Smooth muscle cell (in vitro differentiated cells): ENCODE measurements at regions not wholly inside any gene's neighbourhood (a gene's known extent, or its start where the extent isn't known, plus 50 kb on each side); places are given as distances from the start of the nearest gene placed in this dataset.

Experiments
- DNase-seq: peaks from one replicate; lab custom pipeline; 2025; ENCODE audit not compliant: unreplicated experiment; lab: John Stamatoyannopoulos, UW
- H2AFZ ChIP-seq: fragments of 200-600 bp; sonication (generic); 2 replicates; pipeline ENCODE4 v1.6.0; 2016; ENCODE audit warnings: antibody characterized with exemption, low read depth, mild to moderate bottlenecking
- H3F3A ChIP-seq: fragments of 200-600 bp; sonication (generic); 2 replicates; pipeline ENCODE4 v1.6.0; 2017; ENCODE audit warnings: antibody characterized with exemption, low read depth
- H3K27ac ChIP-seq: fragments of 200-600 bp; sonication (generic); 2 replicates; pipeline ENCODE4 v1.5.1; 2016; ENCODE audit warnings: low read depth, mild to moderate bottlenecking
- H3K27me3 ChIP-seq: fragments of 200-600 bp; sonication (generic); 2 replicates; pipeline ENCODE4 v1.6.1; 2016; ENCODE audit warnings: low read depth, mild to moderate bottlenecking
- H3K36me3 ChIP-seq: fragments of 200-600 bp; sonication (generic); 2 replicates; pipeline ENCODE4 v1.5.1; 2016; ENCODE audit warnings: low read depth
- H3K4me1 ChIP-seq: fragments of 200-600 bp; sonication (generic); 2 replicates; pipeline ENCODE4 v1.5.1; 2016; ENCODE audit warnings: low read depth
- H3K4me2 ChIP-seq: fragments of 200-600 bp; sonication (generic); 2 replicates; pipeline ENCODE4 v1.6.0; 2016; ENCODE audit warnings: mild to moderate bottlenecking
- H3K4me3 ChIP-seq: fragments of 200-600 bp; sonication (generic); 2 replicates; pipeline ENCODE4 v1.5.1; 2016; ENCODE audit warnings: mild to moderate bottlenecking
- H3K79me2 ChIP-seq: fragments of 200-600 bp; sonication (generic); 2 replicates; pipeline ENCODE4 v1.6.0; 2016; ENCODE audit warnings: low read depth, mild to moderate bottlenecking
- H3K9ac ChIP-seq: fragments of 200-600 bp; sonication (generic); 2 replicates; pipeline ENCODE4 v1.6.0; 2016; ENCODE audit warnings: low read depth
- H3K9me3 ChIP-seq: fragments of 200-600 bp; sonication (generic); replicated peaks from 2 replicates; pipeline ENCODE4 v1.5.1; 2016; ENCODE audit warnings: low read depth
- H4K20me1 ChIP-seq: fragments of 200-600 bp; sonication (generic); 2 replicates; pipeline ENCODE4 v1.6.0; 2016; ENCODE audit warnings: low read depth
- WGBS: methylation state at CpG from one replicate; pipeline ENCODE4 v1.1.7; 2016; ENCODE audit warnings: low lambda C conversion rate; 5-methylcytosine and 5-hydroxymethylcytosine counted together
- TF ChIP-seq, protein P1 (sequence below): fragments of 200-600 bp; sonication (generic); IDR thresholded peaks from 2 replicates; pipeline ENCODE4 v1.5.1; 2017; ENCODE audit warnings: borderline replicate concordance, mild to moderate bottlenecking, antibody characterized with exemption; ENCODE audit not compliant: insufficient read depth, poor library complexity, severe bottlenecking

DNA sequence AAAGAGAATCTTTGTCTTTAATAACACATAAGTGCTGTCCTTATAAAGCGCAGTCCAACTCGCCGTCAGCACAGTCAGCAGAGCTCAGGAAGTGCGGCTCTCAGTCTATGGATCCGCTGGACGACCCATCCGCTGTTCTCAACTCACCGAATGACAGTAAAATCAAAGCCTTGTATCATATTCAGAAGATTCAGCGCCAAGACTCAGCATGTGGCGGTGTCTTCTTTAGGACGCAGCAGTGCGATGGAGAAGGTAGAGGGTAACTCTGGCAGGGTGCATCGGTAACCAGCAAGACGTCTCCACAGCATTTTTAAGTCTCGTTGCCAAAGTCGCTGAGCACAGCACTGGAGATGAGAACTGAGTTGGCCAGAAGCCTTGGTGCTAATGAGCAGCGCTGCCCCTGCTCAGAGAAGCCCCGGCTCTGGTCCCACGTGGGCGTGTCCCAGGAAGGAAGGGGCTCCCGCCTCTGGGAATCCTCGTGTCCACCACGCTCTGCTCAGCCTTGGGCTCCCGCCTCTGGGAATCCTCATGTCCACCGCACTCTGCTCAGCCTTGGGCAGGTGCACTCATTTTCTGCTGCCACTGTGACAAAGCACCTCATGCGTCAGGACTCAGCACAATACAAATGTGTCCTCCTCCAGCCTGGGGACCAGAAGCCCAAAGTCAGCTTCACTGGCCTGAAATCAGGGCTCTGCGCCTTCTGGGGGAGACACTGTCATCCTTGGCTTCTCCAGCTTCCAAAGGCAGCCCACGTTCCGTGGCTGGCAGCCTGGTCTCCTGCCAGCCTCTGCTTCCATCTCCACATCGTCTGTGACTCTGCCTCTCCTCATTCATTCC lies 238.0 kb upstream of the SALL3 start:
- 92% methylated on average over 30 of the region's 30 CpGs for WGBS
- no peaks in the 10 kb centered on the region for H3K9me3 ChIP-seq
- no peak overlapping the region for H3K4me2 ChIP-seq
- H3F3A ChIP-seq, result no peaks in the 10 kb centered on the region
- no peak overlapping the region for H2AFZ ChIP-seq
- no peak overlapping the region for H3K27ac ChIP-seq
- H3K4me3 ChIP-seq, result no peak overlapping the region
- no peaks in the 10 kb centered on the region for H3K36me3 ChIP-seq
- H3K4me1 ChIP-seq, result no peaks in the 10 kb centered on the region
- H4K20me1 ChIP-seq, result no peaks in the 10 kb centered on the region
- H3K79me2 ChIP-seq, result no peaks in the 10 kb centered on the region
- TF ChIP-seq, protein P1, sequence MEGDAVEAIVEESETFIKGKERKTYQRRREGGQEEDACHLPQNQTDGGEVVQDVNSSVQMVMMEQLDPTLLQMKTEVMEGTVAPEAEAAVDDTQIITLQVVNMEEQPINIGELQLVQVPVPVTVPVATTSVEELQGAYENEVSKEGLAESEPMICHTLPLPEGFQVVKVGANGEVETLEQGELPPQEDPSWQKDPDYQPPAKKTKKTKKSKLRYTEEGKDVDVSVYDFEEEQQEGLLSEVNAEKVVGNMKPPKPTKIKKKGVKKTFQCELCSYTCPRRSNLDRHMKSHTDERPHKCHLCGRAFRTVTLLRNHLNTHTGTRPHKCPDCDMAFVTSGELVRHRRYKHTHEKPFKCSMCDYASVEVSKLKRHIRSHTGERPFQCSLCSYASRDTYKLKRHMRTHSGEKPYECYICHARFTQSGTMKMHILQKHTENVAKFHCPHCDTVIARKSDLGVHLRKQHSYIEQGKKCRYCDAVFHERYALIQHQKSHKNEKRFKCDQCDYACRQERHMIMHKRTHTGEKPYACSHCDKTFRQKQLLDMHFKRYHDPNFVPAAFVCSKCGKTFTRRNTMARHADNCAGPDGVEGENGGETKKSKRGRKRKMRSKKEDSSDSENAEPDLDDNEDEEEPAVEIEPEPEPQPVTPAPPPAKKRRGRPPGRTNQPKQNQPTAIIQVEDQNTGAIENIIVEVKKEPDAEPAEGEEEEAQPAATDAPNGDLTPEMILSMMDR, result no peak
- no peaks in the 10 kb centered on the region for H3K27me3 ChIP-seq
- no peak for DNase-seq
- no peak overlapping the region for H3K9ac ChIP-seq

DNA sequence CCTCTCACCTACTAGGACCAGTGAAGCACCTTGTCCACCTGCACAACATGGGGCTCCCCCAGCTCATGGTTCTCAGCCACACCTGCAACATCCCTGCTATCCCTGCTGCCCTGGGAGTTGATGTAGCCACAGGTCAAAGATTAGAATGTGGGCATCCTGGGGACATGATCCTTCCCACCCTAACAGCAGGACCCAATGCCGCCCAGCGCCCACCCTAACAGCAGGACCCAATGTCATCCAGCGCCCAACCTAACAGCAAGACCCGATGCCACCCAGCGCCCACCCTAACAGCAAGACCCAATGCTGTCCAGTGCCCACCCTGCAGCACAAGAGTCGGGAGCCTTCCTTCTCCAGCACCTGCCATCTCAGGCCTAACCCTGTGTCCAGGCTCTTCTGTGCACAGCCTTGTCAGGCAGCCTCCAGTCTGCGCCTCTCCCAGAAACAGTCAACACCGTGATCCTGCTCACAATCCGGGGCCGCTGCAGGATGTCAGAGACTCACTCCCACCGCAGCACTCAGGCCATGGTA lies 237.3 kb upstream of the SALL3 start:
- no peaks in the 10 kb centered on the region for H3K79me2 ChIP-seq
- no peaks in the 10 kb centered on the region for H4K20me1 ChIP-seq
- H3K27me3 ChIP-seq, result no peaks in the 10 kb centered on the region
- H3K9me3 ChIP-seq, result no peaks in the 10 kb centered on the region
- 93% methylated on average over 11 of the region's 11 CpGs for WGBS
- DNase-seq, result no peak
- H3K9ac ChIP-seq, result no peak overlapping the region
- H3K4me2 ChIP-seq, result no peak overlapping the region
- no peaks in the 10 kb centered on the region for H3K4me1 ChIP-seq
- H3K27ac ChIP-seq, result no peak overlapping the region
- no peak overlapping the region for H2AFZ ChIP-seq
- no peak overlapping the region for H3K4me3 ChIP-seq
- H3F3A ChIP-seq, result no peaks in the 10 kb centered on the region
- H3K36me3 ChIP-seq, result no peaks in the 10 kb centered on the region
- TF ChIP-seq, protein P1, result no peak

DNA sequence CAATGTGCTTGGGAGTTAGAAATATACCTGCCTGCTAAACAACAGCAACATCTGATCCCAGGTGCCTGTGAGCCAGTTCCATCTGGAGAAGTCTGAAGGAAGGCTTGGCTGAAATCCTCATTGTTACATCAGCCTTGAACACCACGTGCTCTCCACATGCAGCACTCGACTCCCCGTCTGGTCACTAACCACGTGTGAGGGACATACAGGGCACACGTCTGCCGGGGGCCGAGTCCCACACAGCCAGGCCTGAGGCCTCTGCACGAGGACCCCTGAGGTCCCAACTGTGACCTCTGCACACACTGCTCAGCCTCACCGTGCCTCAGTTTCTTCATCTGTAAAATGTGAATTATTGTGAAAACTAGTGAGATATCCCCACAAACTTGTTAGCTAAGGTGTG lies 236.5 kb upstream of the SALL3 start:
- WGBS, result 85% methylated on average over 9 of the region's 9 CpGs
- Histone ChIP-seq H3K79me2 (no peaks in the 10 kb centered on the region), H3K27ac (no peak overlapping the region), H3F3A (no peaks in the 10 kb centered on the region), H3K4me3 (no peak overlapping the region), H3K27me3 (no peaks in the 10 kb centered on the region), H3K9me3 (no peaks in the 10 kb centered on the region), H2AFZ (no peak overlapping the region), H3K36me3 (no peaks in the 10 kb centered on the region), H3K4me2 (no peak overlapping the region), H4K20me1 (no peaks in the 10 kb centered on the region), H3K4me1 (no peaks in the 10 kb centered on the region), H3K9ac (no peak overlapping the region)
- no peak for DNase-seq
- TF ChIP-seq, protein P1, result no peak
